HG03575 (cell line): ENCODE measurements at regions not wholly inside any gene's neighbourhood (a gene's known extent, or its start where the extent isn't known, plus 50 kb on each side); places are given as distances from the start of the nearest gene placed in this dataset.

Experiments
- ATAC-seq: cut with Tn5 transposase; IDR thresholded peaks from one replicate; pipeline ENCODE4 v1.9.1; 2021; ENCODE audit not compliant: unreplicated experiment, insufficient number of reproducible peaks, low FRiP score; ENCODE audit errors: extremely low read depth

DNA sequence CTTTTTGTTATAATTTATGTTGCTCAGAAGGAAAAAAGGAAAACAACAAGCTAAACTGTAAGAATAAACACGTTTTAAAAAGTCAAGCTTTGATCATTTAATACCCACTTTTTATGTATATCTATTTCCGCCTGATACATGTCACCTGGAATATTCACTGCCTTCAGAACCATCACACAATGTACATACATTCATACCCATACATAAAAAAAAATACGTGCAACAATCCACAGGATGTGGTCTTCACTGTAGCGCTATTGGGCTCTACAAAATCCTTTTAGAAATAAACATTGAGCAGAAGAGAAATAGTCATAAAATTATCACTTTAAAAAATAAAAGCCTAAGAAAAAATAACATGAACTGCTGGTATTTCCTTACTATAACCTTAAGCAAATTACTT is 1078.9 kb upstream of the LRRTM3 start:
- no peak for ATAC-seq

GRCh38 chr10:65847436-65848230 is 1078.2 kb upstream of the LRRTM3 start:
- ATAC-seq = no peak

- ATAC-seq = no peak
These were observed 1067.0 kb upstream of the LRRTM3 start for GRCh38 chr10:65858841-65859240.

GRCh38 chr10:65861249-65861648 is 1064.6 kb upstream of the LRRTM3 start:
- peak; percentile 62 for ATAC-seq
